ENCODE measurements at regions not wholly inside any gene's neighbourhood (a gene's known extent, or its start where the extent isn't known, plus 50 kb on each side); places are given as distances from the start of the nearest gene placed in this dataset.
"Not testable (repeated sequence)": the region's sequence is repeated elsewhere in the genome, so short reads cannot be mapped to it uniquely, and the experiment has no call there.

GRCh38 chr9:86515221-86515620 lies 161.0 kb upstream of the TUT7 start:
- no peak for DNase-seq

- DNase-seq = no peak
Measured at GRCh38 chr9:86513429-86513828, 159.2 kb upstream of the TUT7 start.

DNA sequence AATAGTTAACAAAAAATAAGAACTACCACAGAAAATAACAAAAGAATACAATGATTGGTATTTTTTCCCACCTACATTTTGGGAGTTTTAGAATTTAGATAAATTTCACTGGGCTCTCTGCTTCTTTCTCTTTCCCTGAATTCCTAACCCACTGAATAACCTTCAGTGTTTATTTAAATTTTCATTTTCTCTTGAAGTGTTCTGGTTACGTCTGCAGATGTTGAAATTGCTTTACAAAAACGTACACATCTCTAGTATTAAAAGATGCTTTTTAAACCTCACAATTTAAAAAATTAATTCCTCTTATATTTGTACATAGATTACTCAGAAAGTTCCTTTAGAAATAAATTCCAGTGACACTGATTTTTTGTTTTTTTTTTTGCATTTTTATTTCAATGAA lies 158.7 kb upstream of the TUT7 start:
- no peak for DNase-seq

DNA sequence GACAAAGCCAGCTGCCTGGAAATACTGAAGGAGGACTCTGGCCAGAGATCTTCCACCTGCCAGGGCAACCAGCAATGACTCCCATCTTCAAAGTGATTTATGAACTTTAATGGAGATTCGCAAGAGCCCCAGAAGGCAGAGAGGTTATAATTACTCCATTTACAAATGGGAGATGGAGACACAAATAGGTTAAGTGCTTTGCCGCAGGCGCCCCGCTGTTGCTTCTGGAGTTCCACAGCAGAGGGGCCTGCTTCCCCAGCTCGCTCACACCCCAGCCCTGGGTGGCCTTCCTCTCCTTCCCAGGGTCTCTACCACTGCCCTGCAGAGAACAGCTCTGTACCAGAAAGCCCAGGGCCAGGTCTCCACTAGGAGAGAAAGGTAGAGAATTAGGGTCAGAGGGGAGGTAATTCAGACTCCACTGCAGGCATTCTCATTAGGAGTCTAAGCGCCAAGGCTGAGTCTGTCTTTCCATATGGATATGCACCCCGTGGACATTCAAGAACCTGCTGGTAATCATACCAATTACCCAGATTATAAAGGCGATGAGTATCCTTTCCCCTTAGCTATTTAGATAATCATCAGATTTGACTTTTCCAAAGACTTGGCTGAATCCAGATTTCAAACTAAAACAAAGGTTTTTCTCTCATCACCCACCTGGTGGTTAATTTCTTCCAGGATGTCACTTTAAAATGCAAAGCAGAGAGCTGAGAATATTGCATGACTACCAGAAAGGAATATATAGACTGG lies 157.6 kb upstream of the TUT7 start:
- DNase-seq = no peak

GRCh38 chr9:86508208-86508903 lies 154.1 kb upstream of the TUT7 start:
- DNase-seq = no peak

DNA sequence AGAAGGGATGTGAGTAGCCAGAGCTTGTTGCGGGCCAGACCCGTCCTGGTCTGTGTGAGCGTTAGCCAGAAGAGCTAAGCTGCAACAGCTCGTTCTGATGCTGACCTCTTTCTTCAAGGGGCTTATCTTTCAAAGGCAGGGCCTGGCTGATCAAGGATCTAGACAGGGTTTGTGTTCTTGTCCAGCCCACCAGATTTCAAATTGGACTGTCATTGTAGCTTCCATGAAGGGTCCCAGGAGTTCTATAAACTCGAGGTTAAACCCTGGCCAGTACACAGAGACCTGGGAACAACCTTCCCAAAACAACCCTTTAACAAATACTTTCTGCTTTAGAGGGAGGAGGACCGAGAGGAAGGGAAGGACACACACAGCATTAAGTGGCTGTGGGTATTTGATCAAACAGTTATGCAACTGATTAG lies 153.0 kb upstream of the TUT7 start:
- no peak for DNase-seq

GRCh38 chr9:86503942-86504341 lies 149.7 kb upstream of the TUT7 start:
- DNase-seq = no peak

DNA sequence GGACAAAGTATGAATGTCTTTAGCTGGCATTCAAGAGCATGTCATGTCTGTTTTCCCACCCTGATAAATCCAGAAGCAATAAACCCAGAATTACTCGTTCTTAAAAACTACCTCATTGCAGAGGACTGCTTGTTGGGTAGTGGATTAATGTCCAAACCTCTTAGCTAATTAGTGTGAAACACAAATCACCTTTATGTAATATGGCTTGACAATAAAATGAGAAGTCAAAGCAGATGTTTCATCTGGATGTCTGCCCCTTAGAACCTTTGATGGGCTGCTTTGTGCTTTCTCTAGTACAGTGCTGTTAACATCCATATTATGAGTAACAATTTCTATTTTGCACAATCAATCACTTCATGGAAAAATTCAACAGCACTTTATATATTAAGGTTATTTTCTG lies 149.1 kb upstream of the TUT7 start:
- no peak for DNase-seq

- no peak for DNase-seq
Measured at GRCh38 chr9:86500667-86501435, 146.6 kb upstream of the TUT7 start.

DNA sequence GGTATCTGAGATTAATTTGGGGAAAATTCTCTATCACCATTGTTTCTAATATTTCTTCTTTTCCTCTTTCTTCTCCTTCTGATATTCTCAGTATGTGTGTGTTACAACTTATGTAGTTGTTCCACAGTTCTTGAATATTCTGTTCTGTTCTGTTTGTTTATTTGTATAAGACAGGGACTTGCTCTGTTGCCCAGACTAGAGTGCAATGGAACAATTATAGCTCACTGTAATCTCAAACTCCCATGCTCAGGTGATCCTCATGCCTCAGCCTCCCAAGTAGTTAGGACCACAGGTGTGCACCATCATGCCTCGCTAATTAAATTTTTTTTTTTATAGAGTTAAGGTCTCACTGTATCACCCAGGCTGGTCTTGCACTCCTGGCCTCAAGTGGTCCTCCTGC lies 145.8 kb upstream of the TUT7 start:
- no peak for DNase-seq

- no peak for DNase-seq
Measured at GRCh38 chr9:86494644-86495111, 140.5 kb upstream of the TUT7 start.

- no peak for DNase-seq
Measured at GRCh38 chr9:86491468-86492266, 137.5 kb upstream of the TUT7 start.

DNA sequence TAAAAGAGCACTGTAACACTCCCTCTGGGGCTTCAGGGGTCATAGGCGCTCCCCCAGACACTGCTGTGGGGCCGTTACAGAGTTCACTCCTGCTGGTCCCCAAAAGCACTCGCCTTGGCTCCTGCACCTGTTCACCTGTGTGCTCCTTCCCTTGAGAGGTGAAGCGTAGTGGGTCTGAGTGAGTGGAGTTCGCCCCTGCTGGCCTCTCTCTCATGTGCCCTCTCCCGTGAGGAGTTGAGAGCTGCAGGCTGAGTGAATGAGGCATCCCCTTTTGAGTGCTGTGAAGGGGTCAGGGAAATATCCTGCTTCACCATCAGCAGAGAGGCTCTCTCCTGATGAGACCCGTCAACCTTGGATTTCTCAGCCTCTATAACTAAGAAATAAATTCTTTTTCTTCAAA lies 134.6 kb upstream of the TUT7 start:
- DNase-seq = no peak

GRCh38 chr9:86488345-86488744 lies 134.1 kb upstream of the TUT7 start:
- DNase-seq = no peak

DNA sequence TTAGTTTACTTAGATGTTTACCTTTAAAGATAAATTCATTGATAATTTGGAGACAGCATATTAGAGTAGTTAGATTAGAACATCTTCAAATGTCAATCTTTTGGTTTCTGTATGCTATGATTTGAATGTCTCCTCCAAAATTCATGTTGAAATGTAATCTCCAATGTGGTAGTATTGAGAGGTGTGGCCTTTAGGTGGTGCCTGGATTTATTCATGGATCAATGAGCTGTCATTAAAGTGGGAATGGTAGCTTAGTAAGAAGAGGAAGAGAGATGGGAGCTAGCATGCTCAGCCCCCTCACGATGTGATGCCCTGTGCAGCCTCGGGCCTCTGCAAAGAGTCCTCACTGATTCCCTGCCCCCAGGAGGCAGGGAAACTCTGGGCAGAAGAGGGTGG lies 133.6 kb upstream of the TUT7 start:
- DNase-seq = no peak

DNA sequence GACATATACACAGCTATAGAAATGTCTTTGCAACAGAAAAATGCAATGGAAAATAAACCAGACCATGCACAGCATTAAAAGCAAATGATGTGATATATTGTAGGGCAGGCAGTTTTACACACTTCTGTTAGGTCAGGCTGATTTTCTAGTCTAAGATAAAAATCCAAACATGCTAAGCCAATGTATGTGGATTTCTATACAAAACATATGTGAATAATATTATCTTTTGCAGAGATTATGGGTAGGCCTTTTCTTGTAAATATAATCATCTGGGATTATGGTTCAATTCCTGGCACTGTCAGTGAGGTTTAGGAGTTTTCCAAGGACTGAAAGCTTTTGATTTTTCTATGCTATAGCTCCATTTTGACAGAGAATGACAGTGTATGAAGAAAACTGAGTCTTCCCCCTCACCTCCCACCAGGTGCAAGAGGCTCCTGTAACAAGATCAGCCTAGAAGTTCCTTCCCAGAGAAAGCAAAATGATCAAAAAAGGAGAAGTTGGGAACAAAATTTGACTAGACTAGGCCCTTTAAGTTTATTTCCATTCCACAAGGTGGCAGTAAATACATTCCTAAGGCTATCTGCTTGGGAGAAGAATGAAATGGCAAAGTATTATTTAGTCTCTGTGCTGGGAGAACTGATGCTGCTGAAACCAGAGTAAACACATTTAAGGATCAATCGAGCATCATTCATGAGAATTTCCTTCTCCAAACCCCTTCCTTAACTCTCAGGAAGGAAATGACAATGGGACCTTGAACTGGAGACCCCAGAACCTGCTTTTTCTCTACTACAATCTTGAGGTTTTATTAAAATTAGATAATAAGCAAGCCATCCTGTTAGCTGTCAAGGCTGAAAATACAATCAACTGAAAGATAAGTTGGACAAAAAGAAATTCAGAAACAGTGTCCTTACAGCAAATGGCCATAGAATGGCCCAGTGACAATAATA lies 133.0 kb upstream of the TUT7 start:
- DNase-seq = peak; percentile 52

DNA sequence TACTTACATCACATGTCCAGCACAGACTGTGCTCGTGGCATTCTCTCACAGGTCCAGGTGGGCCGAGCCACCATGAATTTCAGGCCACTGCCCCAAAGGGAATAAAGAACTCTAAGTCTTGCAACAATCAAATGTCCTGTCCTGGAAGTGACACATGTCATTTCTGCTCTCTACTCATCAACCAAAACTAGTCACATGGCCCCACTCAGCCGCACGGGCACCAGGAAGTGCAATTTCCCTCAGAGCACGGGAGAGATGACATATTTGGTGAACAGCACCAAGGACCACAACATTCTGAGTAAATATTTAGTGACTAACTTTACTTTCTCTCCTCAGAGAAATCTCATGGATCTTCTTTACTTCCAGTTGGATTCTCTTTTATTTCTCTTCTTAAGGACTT lies 131.1 kb upstream of the TUT7 start:
- DNase-seq = no peak

DNA sequence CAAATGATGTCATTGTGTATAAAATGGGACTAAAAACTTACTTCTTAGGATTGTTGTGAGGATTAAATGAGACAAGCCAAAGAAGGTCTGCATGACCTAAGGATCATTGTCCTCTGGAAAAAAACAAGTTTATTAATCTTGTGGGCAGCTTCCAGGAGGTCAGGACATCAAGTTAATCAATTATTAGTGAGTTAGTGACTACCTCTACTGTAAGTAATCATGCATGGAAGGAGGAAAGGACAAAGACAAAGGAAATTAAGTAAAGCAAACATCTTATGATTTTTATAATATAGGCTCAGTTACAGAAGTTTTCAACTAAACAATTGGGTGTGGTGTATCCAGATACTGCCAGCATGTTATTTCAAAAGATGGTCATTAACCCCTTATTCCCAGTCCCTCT lies 129.3 kb upstream of the TUT7 start:
- no peak for DNase-seq

DNA sequence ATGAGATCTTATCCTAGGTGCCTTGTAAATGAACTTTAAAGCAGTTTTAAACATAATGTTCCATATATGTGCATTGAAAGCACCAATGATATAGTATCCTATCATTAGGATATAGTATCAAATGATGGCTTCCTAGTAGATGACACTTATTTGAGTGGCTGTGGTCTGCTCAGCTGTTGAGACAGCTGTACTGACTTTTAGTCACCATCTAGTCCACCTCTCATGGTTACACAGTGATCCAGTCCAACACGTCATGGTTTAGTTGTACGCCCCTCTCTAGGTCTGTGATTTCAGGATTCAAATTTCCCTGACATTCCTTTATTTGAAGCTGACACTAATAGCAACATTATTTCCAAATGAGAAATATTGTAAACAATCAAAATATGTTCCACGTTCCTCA lies 127.3 kb upstream of the TUT7 start:
- no peak for DNase-seq

DNA sequence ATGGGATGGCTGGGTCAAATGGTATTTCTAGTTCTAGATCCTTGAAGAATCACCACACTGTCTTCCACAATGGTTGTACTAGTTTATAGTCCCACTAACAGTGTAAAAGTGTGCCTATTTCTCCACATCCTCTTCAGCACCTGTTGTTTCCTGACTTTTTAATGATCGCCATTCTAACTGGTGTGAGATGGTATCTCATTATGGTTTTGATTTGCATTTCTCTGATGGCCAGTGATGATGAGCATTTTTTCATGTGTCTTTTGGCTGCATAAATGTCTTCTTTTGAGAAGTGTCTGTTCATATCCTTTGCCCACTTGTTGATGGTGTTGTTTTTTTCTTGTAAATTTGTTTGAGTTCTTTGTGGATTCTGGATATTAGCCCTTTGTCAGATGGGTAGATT lies 121.0 kb upstream of the TUT7 start:
- DNase-seq = not testable (repeated sequence)

DNA sequence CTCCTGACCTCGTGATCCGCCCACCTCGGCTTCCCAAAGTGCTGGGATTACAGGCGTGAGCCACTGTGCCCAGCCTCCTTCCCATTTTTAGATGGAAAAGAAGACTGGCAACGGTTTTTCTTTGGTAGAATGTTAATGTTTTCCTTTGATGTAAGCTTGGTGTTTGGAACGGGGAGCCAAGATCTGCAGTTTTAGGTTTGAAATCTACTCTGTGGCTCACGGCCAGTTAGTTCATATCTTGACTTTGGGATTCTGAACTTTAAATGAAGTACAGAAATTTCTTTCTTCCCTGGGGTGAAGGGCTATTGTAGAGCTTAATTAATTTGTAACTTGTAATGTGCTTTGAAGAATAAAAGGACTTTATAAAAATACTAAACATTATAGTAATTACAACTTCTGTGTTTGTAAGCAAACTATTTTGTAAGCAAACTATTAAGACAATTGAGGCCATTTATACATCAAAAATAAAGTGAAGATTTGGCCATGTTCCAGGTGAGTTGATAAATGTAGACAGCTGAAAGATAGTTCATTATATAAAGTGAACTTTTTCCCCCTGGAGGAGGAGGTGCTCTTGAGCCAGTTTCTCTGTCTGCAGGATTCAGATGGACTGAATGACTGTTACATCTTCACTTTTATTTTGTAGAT lies 117.1 kb upstream of the TUT7 start:
- DNase-seq = no peak
